ENCODE measurements at regions not wholly inside any gene's neighbourhood (a gene's known extent, or its start where the extent isn't known, plus 50 kb on each side); places are given as distances from the start of the nearest gene placed in this dataset.

DNA sequence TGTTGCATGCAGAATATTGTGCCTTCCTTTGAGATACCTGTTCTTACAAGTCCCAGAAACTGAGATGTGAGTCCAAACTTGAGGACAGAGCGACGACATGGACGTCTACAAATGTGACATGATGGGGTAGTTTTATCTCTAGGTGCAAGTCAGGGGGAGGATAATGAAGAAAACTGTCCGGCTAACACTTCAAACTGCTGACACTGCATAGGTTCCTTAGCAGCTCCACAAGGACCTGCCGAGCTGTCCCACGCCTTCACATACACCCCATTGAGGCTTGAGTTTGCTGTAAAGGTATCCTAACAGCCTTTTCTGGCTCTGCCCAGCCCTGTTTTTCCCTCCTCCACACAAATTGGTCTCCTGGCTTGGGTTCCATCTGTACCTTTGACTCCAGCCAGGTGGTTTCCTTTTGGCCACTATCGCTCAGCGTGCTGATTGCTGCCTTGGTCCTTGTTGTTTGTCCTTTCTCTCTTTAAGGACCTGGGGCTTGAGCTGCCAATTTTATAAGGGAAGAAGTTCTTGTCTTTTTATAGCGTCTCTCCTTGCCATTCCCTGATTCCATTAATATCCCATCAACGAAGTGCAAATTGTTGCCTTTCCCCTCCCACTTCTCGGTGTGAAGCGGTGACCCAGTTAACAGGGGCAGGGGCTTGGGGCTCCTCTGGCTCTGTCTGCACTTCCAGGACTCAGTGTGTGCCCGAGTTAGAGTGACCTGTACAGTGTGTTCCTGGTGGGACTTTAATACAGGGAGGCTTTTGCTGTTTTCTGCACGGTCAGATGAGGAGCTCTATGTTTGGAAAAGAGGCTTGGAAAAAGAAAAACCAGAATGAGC, 100.3 kb downstream of the PCSK1 start (continued):
- TF ChIP-seq ATF2 (IDR thresholded peaks at IDR 0.05; ENCODE audit: low read length): no peak

Measured in H1 (cell line).